Right cardiac atrium (tissue), 5 donors: ENCODE measurements at regions not wholly inside any gene's neighbourhood (a gene's known extent, or its start where the extent isn't known, plus 50 kb on each side); places are given as distances from the start of the nearest gene placed in this dataset.

Experiments used
- ATAC-seq, 2 donors: fragments of 200-7000 bp; cut with Tn5 transposase; one replicate each; pipeline versions ENCODE4 v1.8.0 to v1.9.1; 2020; ENCODE audit warnings: moderate library complexity in 2 of 2, mild to moderate bottlenecking in 1 of 2
- DNase-seq, 3 donors: peaks; one replicate each; pipeline ENCODE4 v3.0.0-alpha.2; 2020
- H3K27ac ChIP-seq: one replicate; pipeline ENCODE4 v1.5.1; 2013; ENCODE audit warnings: mild to moderate bottlenecking, low read length, control low read depth, moderate library complexity
- H3K27me3 ChIP-seq: one replicate; pipeline ENCODE4 v1.6.1; 2013; ENCODE audit not compliant: control insufficient read depth, insufficient read depth
- H3K4me1 ChIP-seq: one replicate; pipeline ENCODE4 v1.6.1; 2013; ENCODE audit warnings: low read length; ENCODE audit not compliant: control insufficient read depth, insufficient read depth
- H3K4me3 ChIP-seq: one replicate; pipeline ENCODE4 v1.5.1; 2013; ENCODE audit warnings: low read length, control low read depth
- H3K9me3 ChIP-seq: one replicate; pipeline ENCODE4 v1.6.1; 2013; ENCODE audit warnings: low read length; ENCODE audit not compliant: control insufficient read depth
- WGBS: extraction: QIAGEN DNeasy Blood & Tissue Kit; methylation state at CpG from one replicate; pipeline ENCODE4 v1.1.7; 2013; 5-methylcytosine and 5-hydroxymethylcytosine counted together
- intact Hi-C, 4 donors: fragments of 100-400 bp; cut with DNase I; formaldehyde crosslinking; loops; one replicate each; pipeline versions ENCODE4 v1.11.0 to v1.14.0; 2022 to 2023
- donor health status: healthy with polysubstance abuse.
- donor health status: DM: no; HTN: yes; CAD: no.
- donor health status: DM: no; HTN: no; CAD: no.
- donor health status: DM: no; HTN: yes; CAD: no; lungs with severe emphysema.
- donor health status: DM: yes; HTN: yes; CAD: no.

- Histone ChIP-seq H3K27me3 (no peaks in the 10 kb centered on the region), H3K27ac (no peak overlapping the region), H3K4me3 (no peak overlapping the region), H3K9me3 (no peaks in the 10 kb centered on the region), H3K4me1 (peaks cover 1% of the 10 kb centered on the region)
- WGBS: 86% methylated on average over 2 of the region's 2 CpGs
- intact Hi-C loops: no loop called here
- no peak for DNase-seq
- no peak for ATAC-seq
Observed at GRCh38 chr9:86679909-86680308, 267.4 kb downstream of the GAS1 start.

GRCh38 chr9:86676396-86676795, 270.9 kb downstream of the GAS1 start:
- ATAC-seq: no peak
- Histone ChIP-seq H3K27me3 (no peaks in the 10 kb centered on the region), H3K4me1 (peaks cover 1% of the 10 kb centered on the region), H3K27ac (no peak overlapping the region), H3K4me3 (no peak overlapping the region), H3K9me3 (no peaks in the 10 kb centered on the region)
- intact Hi-C loops: no loop called here
- DNase-seq: no peak
- 61% methylated on average over 2 of the region's 2 CpGs for WGBS

GRCh38 chr9:86675805-86676204, 271.5 kb downstream of the GAS1 start:
- Histone ChIP-seq H3K4me3 (no peak overlapping the region), H3K27me3 (no peaks in the 10 kb centered on the region), H3K4me1 (peaks cover 1% of the 10 kb centered on the region), H3K9me3 (no peaks in the 10 kb centered on the region), H3K27ac (no peak overlapping the region)
- DNase-seq (no peak), ATAC-seq (no peak)
- intact Hi-C loops: no loop called here
- WGBS: 94% methylated on average over 5 of the region's 5 CpGs

GRCh38 chr9:86674487-86674886, 272.8 kb downstream of the GAS1 start:
- no peaks in the 10 kb centered on the region for H3K27me3 ChIP-seq
- intact Hi-C loops: no loop called here
- no peak for ATAC-seq
- no peak for DNase-seq
- WGBS: 67% methylated on average over 2 of the region's 2 CpGs
- H3K27ac ChIP-seq: no peak overlapping the region
- no peaks in the 10 kb centered on the region for H3K9me3 ChIP-seq
- no peak overlapping the region for H3K4me3 ChIP-seq
- H3K4me1 ChIP-seq: peaks cover 1% of the 10 kb centered on the region

- Histone ChIP-seq H3K27me3 (no peaks in the 10 kb centered on the region), H3K9me3 (no peaks in the 10 kb centered on the region), H3K27ac (no peak overlapping the region), H3K4me3 (no peak overlapping the region), H3K4me1 (peaks cover 1% of the 10 kb centered on the region)
- intact Hi-C loops: no loop called here
- WGBS: 82% methylated on average over 2 of the region's 2 CpGs
- DNase-seq (no peak), ATAC-seq (no peak)
Observed at GRCh38 chr9:86672966-86673365, 274.3 kb downstream of the GAS1 start.

GRCh38 chr9:86672301-86672700, 275.0 kb downstream of the GAS1 start:
- intact Hi-C loops: no loop called here
- Histone ChIP-seq H3K27me3 (no peaks in the 10 kb centered on the region), H3K4me3 (no peak overlapping the region), H3K9me3 (no peaks in the 10 kb centered on the region), H3K27ac (no peak overlapping the region), H3K4me1 (peaks cover 1% of the 10 kb centered on the region)
- DNase-seq (no peak), ATAC-seq (no peak)
- WGBS: 92% methylated on average over 9 of the region's 9 CpGs

GRCh38 chr9:86671018-86671417, 276.3 kb downstream of the GAS1 start:
- H3K27me3 ChIP-seq: no peaks in the 10 kb centered on the region
- no peak for DNase-seq
- 96% methylated on average over 1 of the region's 1 CpG for WGBS
- no peak overlapping the region for H3K4me3 ChIP-seq
- intact Hi-C loops: no loop called here
- H3K9me3 ChIP-seq: no peaks in the 10 kb centered on the region
- H3K27ac ChIP-seq: no peak overlapping the region
- H3K4me1 ChIP-seq: peaks cover 1% of the 10 kb centered on the region
- ATAC-seq: no peak

GRCh38 chr9:86670536-86670935, 276.8 kb downstream of the GAS1 start:
- ATAC-seq: no peak
- Histone ChIP-seq H3K27ac (no peak overlapping the region), H3K4me1 (no peaks in the 10 kb centered on the region), H3K27me3 (no peaks in the 10 kb centered on the region), H3K4me3 (no peak overlapping the region), H3K9me3 (no peaks in the 10 kb centered on the region)
- intact Hi-C loops: no loop called here
- DNase-seq: no peak
- 96% methylated on average over 4 of the region's 4 CpGs for WGBS

- ATAC-seq: no peak
- WGBS: 97% methylated on average over 3 of the region's 3 CpGs
- Histone ChIP-seq H3K27ac (no peak overlapping the region), H3K27me3 (no peaks in the 10 kb centered on the region), H3K4me3 (no peak overlapping the region), H3K4me1 (no peaks in the 10 kb centered on the region), H3K9me3 (no peaks in the 10 kb centered on the region)
- intact Hi-C loops: no loop called here
- DNase-seq: no peak
Observed at GRCh38 chr9:86670076-86670475, 277.2 kb downstream of the GAS1 start.

- no peak overlapping the region for H3K27ac ChIP-seq
- H3K4me3 ChIP-seq: no peak overlapping the region
- intact Hi-C loops: no loop called here
- no peak for ATAC-seq
- H3K4me1 ChIP-seq: no peaks in the 10 kb centered on the region
- 60% methylated on average over 4 of the region's 4 CpGs for WGBS
- no peak for DNase-seq
- H3K27me3 ChIP-seq: no peaks in the 10 kb centered on the region
- H3K9me3 ChIP-seq: no peaks in the 10 kb centered on the region
Observed at GRCh38 chr9:86669422-86669821, 277.9 kb downstream of the GAS1 start.

GRCh38 chr9:86668488-86668887, 278.8 kb downstream of the GAS1 start:
- DNase-seq (no peak), ATAC-seq (no peak)
- H3K27me3 ChIP-seq: no peaks in the 10 kb centered on the region
- H3K9me3 ChIP-seq: no peaks in the 10 kb centered on the region
- no peak overlapping the region for H3K27ac ChIP-seq
- intact Hi-C loops: no loop called here
- no peak overlapping the region for H3K4me3 ChIP-seq
- no peaks in the 10 kb centered on the region for H3K4me1 ChIP-seq

GRCh38 chr9:86667307-86667706, 280.0 kb downstream of the GAS1 start:
- no peaks in the 10 kb centered on the region for H3K27me3 ChIP-seq
- intact Hi-C loops: no loop called here
- 89% methylated on average over 4 of the region's 4 CpGs for WGBS
- no peaks in the 10 kb centered on the region for H3K4me1 ChIP-seq
- no peaks in the 10 kb centered on the region for H3K9me3 ChIP-seq
- ATAC-seq (no peak), DNase-seq (no peak)
- H3K4me3 ChIP-seq: no peak overlapping the region
- no peak overlapping the region for H3K27ac ChIP-seq
